Esophagus squamous epithelium (tissue), 4 donors: ENCODE measurements at regions not wholly inside any gene's neighbourhood (a gene's known extent, or its start where the extent isn't known, plus 50 kb on each side); places are given as distances from the start of the nearest gene placed in this dataset.

Experiments used
- POLR2A ChIP-seq, 4 donors: fragments of 450-650 bp; IDR thresholded peaks; one replicate each; pipeline ENCODE4 v1.6.1; 2017; ENCODE audit warnings: antibody characterized with exemption in 4 of 4, mild to moderate bottlenecking in 4 of 4, moderate library complexity in 3 of 4
- TF ChIP-seq, protein P1 (sequence below), 6 experiments: fragments of 450-650 bp in 4 of 6; fragments of 200-600 bp in 2 of 6; sonication (generic) in 2 of 6; IDR thresholded peaks; one replicate each; pipeline ENCODE4 v1.5.1; 2016 to 2019; ENCODE audit warnings: antibody characterized with exemption in 6 of 6, mild to moderate bottlenecking in 4 of 6, moderate library complexity in 4 of 6

DNA sequence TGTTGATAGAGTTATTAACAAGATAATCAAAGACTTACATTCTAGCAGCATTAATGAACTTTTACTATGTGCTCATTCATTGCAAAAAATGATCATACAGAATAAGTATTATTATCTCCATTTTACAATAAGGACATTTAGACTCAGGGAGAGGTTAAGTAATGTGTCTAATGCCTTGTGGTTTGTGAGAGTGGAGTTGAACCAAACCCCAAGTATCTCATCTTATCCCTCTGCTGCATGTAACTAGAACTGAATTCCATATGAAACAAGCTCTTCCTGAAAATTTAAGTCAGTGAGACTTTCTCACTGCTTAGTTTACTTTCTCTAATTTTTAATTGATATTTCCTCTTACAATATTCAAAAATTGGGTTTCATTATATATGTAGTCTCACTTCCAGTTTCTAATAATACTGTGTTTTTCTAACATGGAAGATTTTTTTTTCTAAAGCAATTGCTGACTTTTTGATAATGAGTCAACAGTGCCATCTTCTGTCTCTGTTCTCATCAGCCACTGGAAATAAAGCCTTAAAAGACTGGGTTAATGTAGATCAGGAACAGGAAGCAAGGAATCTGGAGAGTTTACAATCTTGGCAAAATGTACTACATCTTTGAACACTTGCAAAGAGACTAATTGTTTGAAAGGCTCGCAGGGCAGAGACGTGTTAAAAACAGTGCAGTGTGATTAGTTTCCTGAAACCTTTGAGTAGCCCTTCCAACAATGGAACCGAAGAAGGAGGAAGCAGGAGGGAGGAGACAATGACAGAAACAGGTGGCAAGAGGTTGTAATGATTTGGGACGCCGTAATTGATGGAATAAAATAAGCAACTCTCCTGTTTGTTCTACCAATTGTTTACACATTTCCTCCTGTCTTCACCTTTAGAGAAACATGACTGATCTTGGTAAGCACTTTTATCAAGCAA lies 567.6 kb downstream of the MRPL39 start:
- TF ChIP-seq, protein P1, sequence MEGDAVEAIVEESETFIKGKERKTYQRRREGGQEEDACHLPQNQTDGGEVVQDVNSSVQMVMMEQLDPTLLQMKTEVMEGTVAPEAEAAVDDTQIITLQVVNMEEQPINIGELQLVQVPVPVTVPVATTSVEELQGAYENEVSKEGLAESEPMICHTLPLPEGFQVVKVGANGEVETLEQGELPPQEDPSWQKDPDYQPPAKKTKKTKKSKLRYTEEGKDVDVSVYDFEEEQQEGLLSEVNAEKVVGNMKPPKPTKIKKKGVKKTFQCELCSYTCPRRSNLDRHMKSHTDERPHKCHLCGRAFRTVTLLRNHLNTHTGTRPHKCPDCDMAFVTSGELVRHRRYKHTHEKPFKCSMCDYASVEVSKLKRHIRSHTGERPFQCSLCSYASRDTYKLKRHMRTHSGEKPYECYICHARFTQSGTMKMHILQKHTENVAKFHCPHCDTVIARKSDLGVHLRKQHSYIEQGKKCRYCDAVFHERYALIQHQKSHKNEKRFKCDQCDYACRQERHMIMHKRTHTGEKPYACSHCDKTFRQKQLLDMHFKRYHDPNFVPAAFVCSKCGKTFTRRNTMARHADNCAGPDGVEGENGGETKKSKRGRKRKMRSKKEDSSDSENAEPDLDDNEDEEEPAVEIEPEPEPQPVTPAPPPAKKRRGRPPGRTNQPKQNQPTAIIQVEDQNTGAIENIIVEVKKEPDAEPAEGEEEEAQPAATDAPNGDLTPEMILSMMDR (IDR thresholded peaks at IDR 0.05): peak in 4 of 6 experiments; percentile 26 to 51 (median 39)
- no peak for TF ChIP-seq POLR2A (IDR thresholded peaks at IDR 0.05)
